ENCODE measurements at regions not wholly inside any gene's neighbourhood (a gene's known extent, or its start where the extent isn't known, plus 50 kb on each side); places are given as distances from the start of the nearest gene placed in this dataset.

- no peak for FAIRE-seq
Measured at GRCh38 chrX:7216981-7217587, 69.1 kb upstream of the PUDP start.

GRCh38 chrX:7215842-7216241 is 67.9 kb upstream of the PUDP start:
- no peak for FAIRE-seq

GRCh38 chrX:7214251-7214650 is 66.3 kb upstream of the PUDP start:
- no peak for FAIRE-seq

- FAIRE-seq: no peak
Measured at GRCh38 chrX:7205037-7205577, 57.2 kb upstream of the PUDP start.

- FAIRE-seq: no peak
Measured at GRCh38 chrX:7204619-7205018, 56.7 kb upstream of the PUDP start.

GRCh38 chrX:7202206-7202605 is 54.3 kb upstream of the PUDP start:
- no peak for FAIRE-seq

- FAIRE-seq: no peak
Measured at GRCh38 chrX:7201496-7201895, 53.5 kb upstream of the PUDP start.

- no peak for FAIRE-seq
Measured at GRCh38 chrX:7198499-7198898, 50.5 kb upstream of the PUDP start.
